ENCODE measurements at regions not wholly inside any gene's neighbourhood (a gene's known extent, or its start where the extent isn't known, plus 50 kb on each side); places are given as distances from the start of the nearest gene placed in this dataset.

GRCh38 chr21:16291296-16291695 lies 561.5 kb downstream of the USP25 start:
- in situ Hi-C loops (cut with HindIII; ENCODE audit: low sequenced_read_pairs) = no loop called here
- DNase-seq (ENCODE audit: low read depth, low spot score) = no peak
- TF ChIP-seq, protein P1, sequence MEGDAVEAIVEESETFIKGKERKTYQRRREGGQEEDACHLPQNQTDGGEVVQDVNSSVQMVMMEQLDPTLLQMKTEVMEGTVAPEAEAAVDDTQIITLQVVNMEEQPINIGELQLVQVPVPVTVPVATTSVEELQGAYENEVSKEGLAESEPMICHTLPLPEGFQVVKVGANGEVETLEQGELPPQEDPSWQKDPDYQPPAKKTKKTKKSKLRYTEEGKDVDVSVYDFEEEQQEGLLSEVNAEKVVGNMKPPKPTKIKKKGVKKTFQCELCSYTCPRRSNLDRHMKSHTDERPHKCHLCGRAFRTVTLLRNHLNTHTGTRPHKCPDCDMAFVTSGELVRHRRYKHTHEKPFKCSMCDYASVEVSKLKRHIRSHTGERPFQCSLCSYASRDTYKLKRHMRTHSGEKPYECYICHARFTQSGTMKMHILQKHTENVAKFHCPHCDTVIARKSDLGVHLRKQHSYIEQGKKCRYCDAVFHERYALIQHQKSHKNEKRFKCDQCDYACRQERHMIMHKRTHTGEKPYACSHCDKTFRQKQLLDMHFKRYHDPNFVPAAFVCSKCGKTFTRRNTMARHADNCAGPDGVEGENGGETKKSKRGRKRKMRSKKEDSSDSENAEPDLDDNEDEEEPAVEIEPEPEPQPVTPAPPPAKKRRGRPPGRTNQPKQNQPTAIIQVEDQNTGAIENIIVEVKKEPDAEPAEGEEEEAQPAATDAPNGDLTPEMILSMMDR (IDR thresholded peaks at IDR 0.05; ENCODE audit: low read depth, low read length) = no peak
- H3K4me3 ChIP-seq (ENCODE audit: low read depth, low read length) = no peak overlapping the region

GRCh38 chr21:16294128-16294527 lies 564.3 kb downstream of the USP25 start:
- in situ Hi-C loops (cut with HindIII; ENCODE audit: low sequenced_read_pairs) = no loop called here
- no peak for DNase-seq (ENCODE audit: low read depth, low spot score)

DNA sequence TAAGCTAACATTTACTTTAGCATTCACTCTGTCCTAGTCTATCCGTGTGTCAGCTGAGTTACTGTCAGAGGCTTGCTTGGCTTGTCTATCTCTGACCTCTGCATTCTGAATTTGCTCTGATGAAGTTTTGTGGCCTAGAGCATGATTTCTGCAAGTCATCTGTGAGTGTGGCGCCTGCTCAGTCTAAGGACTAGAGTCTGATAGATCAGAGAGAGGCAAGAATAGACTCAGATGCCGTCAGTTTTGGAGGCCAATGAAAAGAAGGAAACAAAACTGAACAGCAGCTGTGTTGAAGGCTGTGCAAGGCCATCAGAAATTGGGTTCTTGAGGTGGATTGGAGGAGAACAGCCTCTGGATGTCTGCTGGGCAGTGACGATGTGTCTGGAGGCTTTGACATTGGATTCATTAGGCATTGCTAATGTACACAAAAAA lies 573.1 kb downstream of the USP25 start:
- TF ChIP-seq, protein P1 (IDR thresholded peaks at IDR 0.05; ENCODE audit: low read depth, low read length) = no peak
- DNase-seq (ENCODE audit: low read depth, low spot score) = peak; percentile 79
- in situ Hi-C loops (cut with HindIII; ENCODE audit: low sequenced_read_pairs) = no loop called here
- no peak overlapping the region for H3K4me3 ChIP-seq (ENCODE audit: low read depth, low read length)

More at GRCh38 chr21:16294128-16294527, 564.3 kb downstream of the USP25 start:
- TF ChIP-seq, protein P1 (IDR thresholded peaks at IDR 0.05; ENCODE audit: low read depth, low read length) = no peak
- H3K4me3 ChIP-seq (ENCODE audit: low read depth, low read length) = no peak overlapping the region

DNA sequence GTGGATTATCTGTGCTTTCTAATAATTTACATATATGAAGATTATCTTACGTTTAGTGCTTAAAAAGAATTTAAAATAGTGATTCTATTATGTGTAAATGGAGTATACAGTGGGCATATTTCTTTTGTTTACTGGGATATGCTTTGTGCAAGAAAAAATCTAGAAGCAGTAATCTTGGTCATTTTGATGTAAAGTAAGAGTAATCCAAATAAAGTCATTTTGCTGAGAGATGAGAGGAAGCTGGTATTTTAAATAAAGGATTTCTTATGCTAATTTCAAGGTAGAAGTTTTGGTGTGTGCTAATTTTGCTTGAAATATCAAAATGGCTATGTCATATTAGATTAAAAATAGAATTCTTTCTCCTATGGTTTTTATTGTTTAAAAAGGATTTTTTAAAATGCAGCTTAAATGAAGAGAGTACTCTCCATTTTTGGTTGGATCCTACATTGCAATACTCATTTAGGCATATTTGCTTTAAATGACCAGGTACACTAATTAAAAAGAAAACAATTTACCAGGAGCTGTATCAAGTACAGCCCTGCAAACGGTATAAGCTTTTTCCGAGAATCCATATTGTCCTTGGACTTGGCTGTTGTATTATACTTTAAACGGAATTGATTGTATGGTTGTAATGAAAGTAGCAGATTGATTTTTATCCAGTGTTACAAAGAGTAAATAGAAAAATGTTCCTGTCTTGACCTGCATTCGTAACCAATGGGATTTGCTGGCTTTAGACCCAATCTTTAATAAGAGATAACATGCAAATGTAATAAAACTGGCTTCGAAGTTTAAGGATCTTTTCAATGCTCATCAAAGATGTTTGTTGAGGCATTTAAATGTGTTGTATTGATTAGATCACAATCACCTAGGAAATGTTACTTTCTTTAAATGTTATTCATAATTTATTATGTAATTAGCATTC lies 574.7 kb downstream of the USP25 start:
- in situ Hi-C loops (cut with HindIII; ENCODE audit: low sequenced_read_pairs) = no loop called here
- TF ChIP-seq, protein P1 (IDR thresholded peaks at IDR 0.05; ENCODE audit: low read depth, low read length) = no peak
- DNase-seq (ENCODE audit: low read depth, low spot score) = peak; percentile 35
- no peak overlapping the region for H3K4me3 ChIP-seq (ENCODE audit: low read depth, low read length)

- peak; percentile 73 for DNase-seq (ENCODE audit: low read depth, low spot score)
- in situ Hi-C loops (cut with HindIII; ENCODE audit: low sequenced_read_pairs) = no loop called here
- TF ChIP-seq, protein P1 (IDR thresholded peaks at IDR 0.05; ENCODE audit: low read depth, low read length) = no peak
- peak overlapping the region; percentile 22 for H3K4me3 ChIP-seq (ENCODE audit: low read depth, low read length)
Measured at GRCh38 chr21:16305686-16306085, 575.9 kb downstream of the USP25 start.

DNA sequence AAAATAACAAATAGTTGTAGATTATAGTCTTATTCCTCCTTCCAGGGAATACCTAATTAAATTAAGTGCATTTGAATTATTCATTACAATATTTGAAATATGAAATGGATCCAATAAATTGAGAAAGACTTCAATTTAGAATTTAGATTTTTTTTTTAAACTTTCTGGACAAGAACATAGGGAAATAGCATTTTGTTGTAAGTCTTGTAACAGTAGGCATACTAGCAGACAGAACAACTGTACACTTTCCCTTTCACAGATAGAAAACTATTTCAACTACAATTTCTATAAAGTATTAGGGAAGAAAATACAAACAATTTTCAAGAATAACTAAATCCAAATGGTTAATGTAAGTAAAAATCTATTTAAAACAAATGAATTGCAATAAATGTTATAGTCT lies 577.5 kb downstream of the USP25 start:
- DNase-seq (ENCODE audit: low read depth, low spot score) = peak; percentile 59

More for the DNA sequence above, 577.5 kb downstream of the USP25 start:
- H3K4me3 ChIP-seq (ENCODE audit: low read depth, low read length) = no peak overlapping the region
- TF ChIP-seq, protein P1 (IDR thresholded peaks at IDR 0.05; ENCODE audit: low read depth, low read length) = no peak
- in situ Hi-C loops (cut with HindIII; ENCODE audit: low sequenced_read_pairs) = no loop called here

Measured in astrocyte of the spinal cord (primary cell).